Heart left ventricle (tissue), 13 donors: ENCODE measurements at regions not wholly inside any gene's neighbourhood (a gene's known extent, or its start where the extent isn't known, plus 50 kb on each side); places are given as distances from the start of the nearest gene placed in this dataset.

ENCODE experiments used
- POLR2A ChIP-seq, 2 donors: fragments of 450-650 bp; IDR thresholded peaks; one replicate each; pipeline ENCODE4 v1.6.1; 2017; ENCODE audit warnings: antibody characterized with exemption in 2 of 2, mild to moderate bottlenecking in 2 of 2, moderate library complexity in 2 of 2
- TF ChIP-seq, protein P1 (sequence below), 12 donors: fragments of 200-600 bp; sonication (generic) in 4 of 12; IDR thresholded peaks; one replicate each; pipeline versions ENCODE4 v1.5.0 to v1.8.0; 2018 to 2022; ENCODE audit warnings: antibody characterized with exemption in 12 of 12, mild to moderate bottlenecking in 5 of 12
- donor health status: ischemic (EF 13 %, LVEDD 7.1; RV severe dilation, severe dysfunction).
- donor health status: DM: no; HTN: yes; CAD: no.
- donor health status: DM: no; HTN: no; CAD: no.
- donor health status: ischemic (EF 25% LVEDD 6.9; RV normal size, moderate dysfunction).
- donor health status: ischemic (EF 25% LVEDD 5.7; RV mildly dilated, moderate dysfunction).
- donor health status: ischemic (EF 35%, LVEDD 5.7; RV mildly dilated, moderate dysfunction).
- donor health status: nonischemic (EF 11% LVEDD 7.7; RV severe dilation, severe dysfunction).
- donor health status: DM: yes; HTN: yes; CAD: no.
- donor health status: PGD.
- donor health status: ischemic (EF 29% LVEDD 5.4; RV normal size, mild dysfunction).
- donor health status: nonischemic (EF 23%, LVEDD 6.1; RV moderate dilation, normal function).

DNA sequence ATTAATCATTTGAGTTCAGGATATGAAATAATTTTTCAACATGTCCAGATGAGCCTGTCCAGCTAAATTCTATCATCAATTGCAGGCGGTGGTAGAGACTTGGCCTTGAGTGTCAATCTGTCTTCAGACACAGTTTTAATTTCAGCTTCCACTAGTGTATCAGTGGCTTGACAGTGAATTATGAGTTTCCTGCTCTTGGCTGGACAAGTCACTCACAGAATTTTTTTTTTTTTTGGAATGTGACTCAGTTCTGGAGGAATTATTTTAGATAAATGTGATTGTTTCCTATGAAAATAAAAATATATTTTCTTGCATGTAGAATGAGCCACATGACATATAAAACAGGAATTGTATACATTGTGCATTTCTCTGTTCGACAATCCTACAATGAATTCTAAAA, 319.9 kb upstream of the AKR1E2 start:
- TF ChIP-seq, protein P1, sequence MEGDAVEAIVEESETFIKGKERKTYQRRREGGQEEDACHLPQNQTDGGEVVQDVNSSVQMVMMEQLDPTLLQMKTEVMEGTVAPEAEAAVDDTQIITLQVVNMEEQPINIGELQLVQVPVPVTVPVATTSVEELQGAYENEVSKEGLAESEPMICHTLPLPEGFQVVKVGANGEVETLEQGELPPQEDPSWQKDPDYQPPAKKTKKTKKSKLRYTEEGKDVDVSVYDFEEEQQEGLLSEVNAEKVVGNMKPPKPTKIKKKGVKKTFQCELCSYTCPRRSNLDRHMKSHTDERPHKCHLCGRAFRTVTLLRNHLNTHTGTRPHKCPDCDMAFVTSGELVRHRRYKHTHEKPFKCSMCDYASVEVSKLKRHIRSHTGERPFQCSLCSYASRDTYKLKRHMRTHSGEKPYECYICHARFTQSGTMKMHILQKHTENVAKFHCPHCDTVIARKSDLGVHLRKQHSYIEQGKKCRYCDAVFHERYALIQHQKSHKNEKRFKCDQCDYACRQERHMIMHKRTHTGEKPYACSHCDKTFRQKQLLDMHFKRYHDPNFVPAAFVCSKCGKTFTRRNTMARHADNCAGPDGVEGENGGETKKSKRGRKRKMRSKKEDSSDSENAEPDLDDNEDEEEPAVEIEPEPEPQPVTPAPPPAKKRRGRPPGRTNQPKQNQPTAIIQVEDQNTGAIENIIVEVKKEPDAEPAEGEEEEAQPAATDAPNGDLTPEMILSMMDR (IDR thresholded peaks at IDR 0.05) = no peak
- no peak for TF ChIP-seq POLR2A (IDR thresholded peaks at IDR 0.05)
